ENCODE measurements at regions not wholly inside any gene's neighbourhood (a gene's known extent, or its start where the extent isn't known, plus 50 kb on each side); places are given as distances from the start of the nearest gene placed in this dataset.

DNA sequence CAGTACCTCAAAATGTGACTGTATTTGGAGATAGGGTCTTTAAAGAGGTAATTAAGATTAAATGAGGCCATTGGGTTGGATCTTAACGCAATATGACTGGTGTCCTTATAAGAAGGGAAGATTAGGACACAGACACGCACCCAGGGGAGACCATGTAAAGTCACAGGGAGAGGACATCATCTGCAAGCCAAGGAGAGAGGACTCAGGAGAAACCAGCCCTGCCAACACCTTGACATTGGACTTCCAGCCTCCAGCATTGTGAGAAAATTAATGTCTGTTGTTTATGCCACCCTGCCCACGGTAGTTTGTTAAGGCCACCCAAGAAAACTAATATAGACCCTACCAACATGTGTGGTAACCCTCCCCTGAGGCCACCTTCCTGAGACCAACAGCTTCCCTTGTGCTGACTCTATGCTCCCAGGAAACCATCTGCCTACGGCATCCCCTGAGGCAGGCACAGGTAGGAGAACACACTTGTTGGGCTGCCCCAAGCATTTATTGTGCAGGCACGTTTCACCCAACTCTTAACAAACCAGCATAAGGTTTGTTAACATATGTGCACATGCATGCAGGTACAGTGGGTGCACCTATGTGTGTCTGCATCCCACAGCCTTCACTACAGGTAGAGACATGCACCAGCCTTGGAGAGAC, 161.5 kb upstream of the AGAP1 start:
- TF ChIP-seq, protein P1, sequence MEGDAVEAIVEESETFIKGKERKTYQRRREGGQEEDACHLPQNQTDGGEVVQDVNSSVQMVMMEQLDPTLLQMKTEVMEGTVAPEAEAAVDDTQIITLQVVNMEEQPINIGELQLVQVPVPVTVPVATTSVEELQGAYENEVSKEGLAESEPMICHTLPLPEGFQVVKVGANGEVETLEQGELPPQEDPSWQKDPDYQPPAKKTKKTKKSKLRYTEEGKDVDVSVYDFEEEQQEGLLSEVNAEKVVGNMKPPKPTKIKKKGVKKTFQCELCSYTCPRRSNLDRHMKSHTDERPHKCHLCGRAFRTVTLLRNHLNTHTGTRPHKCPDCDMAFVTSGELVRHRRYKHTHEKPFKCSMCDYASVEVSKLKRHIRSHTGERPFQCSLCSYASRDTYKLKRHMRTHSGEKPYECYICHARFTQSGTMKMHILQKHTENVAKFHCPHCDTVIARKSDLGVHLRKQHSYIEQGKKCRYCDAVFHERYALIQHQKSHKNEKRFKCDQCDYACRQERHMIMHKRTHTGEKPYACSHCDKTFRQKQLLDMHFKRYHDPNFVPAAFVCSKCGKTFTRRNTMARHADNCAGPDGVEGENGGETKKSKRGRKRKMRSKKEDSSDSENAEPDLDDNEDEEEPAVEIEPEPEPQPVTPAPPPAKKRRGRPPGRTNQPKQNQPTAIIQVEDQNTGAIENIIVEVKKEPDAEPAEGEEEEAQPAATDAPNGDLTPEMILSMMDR (conservative IDR thresholded peaks at IDR 0.05 in 1 of 2, IDR thresholded peaks at IDR 0.05 in 1 of 2; ENCODE audit: low read depth in 1 of 2, low read length in 2 of 2): no peak
- TF ChIP-seq EZH2 (IDR thresholded peaks at IDR 0.05; ENCODE audit: low read length, missing control alignments): no peak

Measured in fibroblast of lung (primary cell).